ENCODE measurements at regions not wholly inside any gene's neighbourhood (a gene's known extent, or its start where the extent isn't known, plus 50 kb on each side); places are given as distances from the start of the nearest gene placed in this dataset.

DNA sequence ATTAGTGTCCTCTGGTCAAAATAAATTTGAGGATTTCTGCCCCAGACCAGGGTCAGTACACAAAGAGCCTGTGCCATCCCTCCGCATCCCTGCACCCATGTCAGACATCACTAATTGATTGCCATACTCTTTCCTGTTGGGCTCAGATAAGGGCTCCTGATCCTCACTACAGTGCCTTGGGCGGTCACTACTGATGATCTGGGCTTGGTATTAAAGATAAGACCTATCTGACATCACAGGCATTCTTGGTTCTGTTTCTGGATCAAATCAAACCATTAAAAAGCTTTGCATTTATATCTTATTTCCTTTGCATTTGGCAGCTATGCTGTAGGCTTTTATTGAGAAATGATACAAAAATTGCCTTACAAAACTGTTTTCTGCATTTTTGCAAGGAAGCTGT lies 103.5 kb upstream of the TENM4 start:
- ChIA-PET POLR2A (no interaction called here), CTCF (no interaction called here)
- Mint-ChIP-seq H3K27ac (no peak overlapping the region), H3K27me3 (peaks cover 0 to 5% of the 10 kb centered on the region in 2 donors), H3K9me3 (peaks cover 2 to 9% (median 3%) of the 10 kb centered on the region in 3 donors), H3K4me3 (no peak overlapping the region), H3K36me3 (no peaks in the 10 kb centered on the region), H3K4me1 (no peaks in the 10 kb centered on the region)
- no peak for DNase-seq
- no peaks in the 10 kb centered on the region for H3K9me3 ChIP-seq
- H3K4me3 ChIP-seq (ENCODE audit: control insufficient read depth in 1 of 2, extremely low read depth in 1 of 2, low read length in 1 of 2): no peak overlapping the region
- no peak for ATAC-seq (replicated peaks in 1 of 4)
- H3K36me3 ChIP-seq (ENCODE audit: control insufficient read depth in 2 of 2, extremely low read depth in 1 of 2, insufficient read depth in 1 of 2, low read length in 1 of 2): no peaks in the 10 kb centered on the region
- 80% methylated on average over 1 of the region's 2 CpGs for WGBS (ENCODE audit: insufficient coverage)
- no peaks in the 10 kb centered on the region for H3K4me1 ChIP-seq (ENCODE audit: control insufficient read depth in 1 of 2, extremely low read depth in 1 of 2, insufficient read depth in 2 of 2, low read length in 2 of 2)
- no peak overlapping the region for H3K27ac ChIP-seq (ENCODE audit: low read length)
- H3K27me3 ChIP-seq (replicated peaks in 1 of 2; ENCODE audit: control insufficient read depth in 2 of 2, extremely low read depth in 1 of 2, insufficient read depth in 2 of 2, low read length in 1 of 2): no peaks in the 10 kb centered on the region

DNA sequence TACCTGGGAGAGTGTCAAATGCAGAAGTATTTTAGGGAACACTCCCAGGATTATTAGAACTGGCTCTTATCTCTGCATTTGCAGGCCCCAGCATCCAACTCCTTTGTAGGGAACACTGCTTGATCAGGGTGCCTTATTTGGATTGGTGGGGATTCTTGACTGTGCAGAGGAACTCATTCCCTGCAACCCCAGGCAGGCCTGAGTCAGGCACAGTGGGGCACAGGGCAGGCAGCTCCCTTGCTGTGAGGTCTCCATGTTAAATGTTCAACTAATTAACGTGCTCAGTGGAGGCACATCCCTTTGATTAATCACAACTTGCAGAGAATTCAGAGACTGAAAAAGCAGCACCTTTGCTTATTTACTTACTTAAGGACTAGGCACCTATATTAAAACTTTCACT lies 102.3 kb upstream of the TENM4 start:
- POLR2A ChIA-PET: no interaction called here
- no peaks in the 10 kb centered on the region for H3K36me3 ChIP-seq (ENCODE audit: control insufficient read depth in 2 of 2, extremely low read depth in 1 of 2, insufficient read depth in 1 of 2, low read length in 1 of 2)
- DNase-seq (no peak), ATAC-seq (replicated peaks in 1 of 4) (no peak)
- H3K27ac ChIP-seq (ENCODE audit: low read length): no peak overlapping the region
- H3K4me1 Mint-ChIP-seq: no peaks in the 10 kb centered on the region
- H3K4me3 ChIP-seq (ENCODE audit: control insufficient read depth in 1 of 2, extremely low read depth in 1 of 2, low read length in 1 of 2): no peak overlapping the region
- H3K27ac Mint-ChIP-seq: no peak overlapping the region
- H3K4me3 Mint-ChIP-seq: no peak overlapping the region
- H3K4me1 ChIP-seq (ENCODE audit: control insufficient read depth in 1 of 2, extremely low read depth in 1 of 2, insufficient read depth in 2 of 2, low read length in 2 of 2): no peaks in the 10 kb centered on the region
- H3K9me3 ChIP-seq: no peaks in the 10 kb centered on the region
- CTCF ChIA-PET: no interaction called here
- no CpG with 5 or more reads among the region's 1 CpG for WGBS (ENCODE audit: insufficient coverage)
- peaks cover 0 to 5% of the 10 kb centered on the region in 2 donors for H3K27me3 Mint-ChIP-seq
- no peaks in the 10 kb centered on the region for H3K27me3 ChIP-seq (replicated peaks in 1 of 2; ENCODE audit: control insufficient read depth in 2 of 2, extremely low read depth in 1 of 2, insufficient read depth in 2 of 2, low read length in 1 of 2)
- peaks cover 3 to 9% (median 6%) of the 10 kb centered on the region in 3 donors for H3K9me3 Mint-ChIP-seq
- no peaks in the 10 kb centered on the region for H3K36me3 Mint-ChIP-seq

DNA sequence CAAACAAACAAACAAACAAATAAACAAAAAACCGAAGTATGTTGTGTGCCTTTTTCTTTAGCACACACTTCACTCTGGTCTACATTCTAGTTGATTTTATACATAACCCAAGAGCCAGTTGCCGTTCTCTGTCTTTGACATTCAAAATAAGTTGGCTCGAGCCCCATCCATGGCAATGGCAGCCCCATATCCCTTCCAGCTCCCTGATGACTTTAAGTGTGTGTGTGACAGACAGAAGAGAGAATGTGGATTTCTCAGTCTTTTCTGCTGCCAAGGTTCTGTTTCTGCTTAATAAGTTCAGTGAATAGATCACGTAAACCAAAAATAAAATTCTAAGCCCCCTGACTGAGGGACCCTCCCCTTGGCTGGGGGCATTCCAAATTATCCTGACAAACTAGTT lies 100.6 kb upstream of the TENM4 start:
- no peaks in the 10 kb centered on the region for H3K27me3 ChIP-seq (replicated peaks in 1 of 2; ENCODE audit: control insufficient read depth in 2 of 2, extremely low read depth in 1 of 2, insufficient read depth in 2 of 2, low read length in 1 of 2)
- ChIA-PET CTCF (no interaction called here), POLR2A (no interaction called here)
- H3K4me1 Mint-ChIP-seq: no peaks in the 10 kb centered on the region
- peaks cover 3 to 13% (median 3%) of the 10 kb centered on the region in 3 donors for H3K9me3 Mint-ChIP-seq
- no peak overlapping the region for H3K4me3 Mint-ChIP-seq
- no CpG with 5 or more reads among the region's 4 CpGs for WGBS (ENCODE audit: insufficient coverage)
- H3K4me1 ChIP-seq (ENCODE audit: control insufficient read depth in 1 of 2, extremely low read depth in 1 of 2, insufficient read depth in 2 of 2, low read length in 2 of 2): no peaks in the 10 kb centered on the region
- no peak overlapping the region for H3K27ac ChIP-seq (ENCODE audit: low read length)
- no peaks in the 10 kb centered on the region for H3K36me3 Mint-ChIP-seq
- no peak overlapping the region for H3K27ac Mint-ChIP-seq
- DNase-seq: no peak
- H3K9me3 ChIP-seq: no peaks in the 10 kb centered on the region
- no peak overlapping the region for H3K4me3 ChIP-seq (ENCODE audit: control insufficient read depth in 1 of 2, extremely low read depth in 1 of 2, low read length in 1 of 2)
- H3K36me3 ChIP-seq (ENCODE audit: control insufficient read depth in 2 of 2, extremely low read depth in 1 of 2, insufficient read depth in 1 of 2, low read length in 1 of 2): no peaks in the 10 kb centered on the region
- no peak for ATAC-seq (replicated peaks in 1 of 4)
- peaks cover 0 to 5% of the 10 kb centered on the region in 2 donors for H3K27me3 Mint-ChIP-seq

DNA sequence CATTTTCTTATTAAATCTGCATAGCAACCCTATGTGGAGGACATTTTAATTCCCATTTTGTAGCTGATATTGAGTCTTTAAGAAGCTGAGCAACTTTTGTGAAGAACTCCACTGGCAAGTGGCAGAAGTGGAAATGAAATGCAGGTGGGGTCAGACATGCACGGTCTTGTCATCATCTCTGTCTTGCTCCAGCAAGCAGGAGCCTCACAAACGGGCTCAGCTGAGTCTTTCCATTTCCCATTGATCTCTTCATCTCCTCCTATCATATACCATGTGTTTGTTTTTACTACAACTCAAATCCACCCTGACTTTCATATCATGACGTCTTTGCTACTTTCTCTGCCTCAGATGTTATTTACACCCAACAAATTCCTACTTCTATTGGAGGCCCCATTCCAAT lies 97.9 kb upstream of the TENM4 start:
- H3K4me1 Mint-ChIP-seq: no peaks in the 10 kb centered on the region
- Histone ChIP-seq H3K4me1 (ENCODE audit: control insufficient read depth in 1 of 2, extremely low read depth in 1 of 2, insufficient read depth in 2 of 2, low read length in 2 of 2) (no peaks in the 10 kb centered on the region), H3K27me3 (replicated peaks in 1 of 2; ENCODE audit: control insufficient read depth in 2 of 2, extremely low read depth in 1 of 2, insufficient read depth in 2 of 2, low read length in 1 of 2) (no peaks in the 10 kb centered on the region), H3K4me3 (ENCODE audit: control insufficient read depth in 1 of 2, extremely low read depth in 1 of 2, low read length in 1 of 2) (no peak overlapping the region), H3K36me3 (ENCODE audit: control insufficient read depth in 2 of 2, extremely low read depth in 1 of 2, insufficient read depth in 1 of 2, low read length in 1 of 2) (no peaks in the 10 kb centered on the region), H3K27ac (ENCODE audit: low read length) (no peak overlapping the region), H3K9me3 (no peaks in the 10 kb centered on the region)
- ChIA-PET POLR2A (no interaction called here), CTCF (no interaction called here)
- H3K27ac Mint-ChIP-seq: no peak overlapping the region
- DNase-seq (no peak), ATAC-seq (replicated peaks in 1 of 4) (no peak)
- no peaks in the 10 kb centered on the region for H3K36me3 Mint-ChIP-seq
- peaks cover 3 to 20% (median 3%) of the 10 kb centered on the region in 3 donors for H3K9me3 Mint-ChIP-seq
- 33% methylated on average over 2 of the region's 3 CpGs for WGBS (ENCODE audit: insufficient coverage)
- H3K4me3 Mint-ChIP-seq: no peak overlapping the region
- no peaks in the 10 kb centered on the region for H3K27me3 Mint-ChIP-seq

DNA sequence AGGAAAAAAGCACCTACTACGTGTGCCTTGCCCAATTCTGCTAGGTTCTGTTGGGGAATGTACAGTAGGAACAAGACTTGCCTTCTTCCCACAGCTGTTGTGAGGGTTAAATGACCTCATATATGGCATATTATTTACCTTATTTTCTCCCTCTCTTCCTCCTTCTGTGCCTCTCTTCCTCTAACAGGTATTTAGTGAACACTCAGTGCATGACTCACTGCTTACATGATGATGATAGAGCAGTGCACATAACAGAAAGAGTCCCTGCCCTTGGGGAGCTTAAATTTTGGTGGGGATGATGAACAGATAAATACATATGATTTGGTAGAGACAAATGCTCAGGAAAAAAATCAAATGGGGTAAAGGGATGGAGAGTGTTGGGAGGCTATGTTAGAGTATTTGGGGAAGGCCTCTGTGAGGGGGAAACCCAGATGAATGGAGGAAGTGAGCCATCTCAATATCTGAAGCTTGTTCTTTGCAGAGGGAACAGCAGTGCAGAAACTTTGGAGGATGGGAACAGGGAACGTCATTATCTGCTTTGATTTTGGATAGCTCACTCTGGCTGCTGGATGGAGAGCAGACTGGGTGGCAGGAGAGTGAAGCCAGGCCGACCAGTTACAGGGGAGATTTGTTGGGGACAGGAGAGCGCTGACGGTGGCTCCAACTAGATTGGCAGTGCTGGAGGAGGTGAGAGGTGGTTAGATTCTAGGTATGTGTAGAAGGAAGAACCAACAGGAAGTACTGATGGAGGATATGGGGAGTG lies 95.5 kb upstream of the TENM4 start:
- H3K27ac Mint-ChIP-seq: no peak overlapping the region
- Histone ChIP-seq H3K9me3 (no peaks in the 10 kb centered on the region), H3K4me1 (ENCODE audit: control insufficient read depth in 1 of 2, extremely low read depth in 1 of 2, insufficient read depth in 2 of 2, low read length in 2 of 2) (no peaks in the 10 kb centered on the region), H3K4me3 (ENCODE audit: control insufficient read depth in 1 of 2, extremely low read depth in 1 of 2, low read length in 1 of 2) (no peak overlapping the region), H3K27ac (ENCODE audit: low read length) (no peak overlapping the region), H3K27me3 (replicated peaks in 1 of 2; ENCODE audit: control insufficient read depth in 2 of 2, extremely low read depth in 1 of 2, insufficient read depth in 2 of 2, low read length in 1 of 2) (no peaks in the 10 kb centered on the region), H3K36me3 (ENCODE audit: control insufficient read depth in 2 of 2, extremely low read depth in 1 of 2, insufficient read depth in 1 of 2, low read length in 1 of 2) (no peaks in the 10 kb centered on the region)
- CTCF ChIA-PET: interaction anchor here in 1 of 2 donors (0.5 kb wide), 1 partner anchor 1052 kb away, joined by 3 read pairs; no protein-coding TSS in a partner anchor
- H3K36me3 Mint-ChIP-seq: no peaks in the 10 kb centered on the region
- 59% methylated on average over 4 of the region's 5 CpGs for WGBS (ENCODE audit: insufficient coverage)
- H3K4me3 Mint-ChIP-seq: no peak overlapping the region
- DNase-seq (no peak), ATAC-seq (replicated peaks in 1 of 4) (no peak)
- POLR2A ChIA-PET: no interaction called here
- no peaks in the 10 kb centered on the region for H3K4me1 Mint-ChIP-seq
- no peaks in the 10 kb centered on the region for H3K27me3 Mint-ChIP-seq
- peaks cover 3 to 16% (median 3%) of the 10 kb centered on the region in 3 donors for H3K9me3 Mint-ChIP-seq

DNA sequence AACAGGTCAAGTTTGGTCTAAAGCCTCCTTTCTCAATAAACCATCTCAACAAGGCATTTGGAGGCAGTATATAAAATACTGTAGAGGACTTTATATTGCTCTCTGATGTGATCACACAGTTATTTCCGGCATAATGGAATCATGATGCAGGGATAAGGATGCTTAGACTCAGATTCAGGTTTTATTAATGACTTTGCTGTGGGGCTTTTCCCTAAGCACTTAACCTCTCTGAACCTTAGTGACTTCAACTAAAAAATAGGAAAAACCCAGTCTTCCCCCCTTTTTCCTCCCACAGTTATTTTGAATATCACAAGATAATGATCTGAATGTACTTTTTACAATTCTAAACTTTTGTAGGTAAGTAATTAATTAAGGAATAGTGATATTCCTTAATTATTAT lies 94.8 kb upstream of the TENM4 start:
- ChIA-PET CTCF (no interaction called here), POLR2A (no interaction called here)
- ATAC-seq (replicated peaks in 1 of 4) (no peak), DNase-seq (no peak)
- Histone ChIP-seq H3K4me3 (ENCODE audit: control insufficient read depth in 1 of 2, extremely low read depth in 1 of 2, low read length in 1 of 2) (no peak overlapping the region), H3K36me3 (ENCODE audit: control insufficient read depth in 2 of 2, extremely low read depth in 1 of 2, insufficient read depth in 1 of 2, low read length in 1 of 2) (no peaks in the 10 kb centered on the region), H3K27me3 (replicated peaks in 1 of 2; ENCODE audit: control insufficient read depth in 2 of 2, extremely low read depth in 1 of 2, insufficient read depth in 2 of 2, low read length in 1 of 2) (no peaks in the 10 kb centered on the region), H3K9me3 (no peaks in the 10 kb centered on the region), H3K27ac (ENCODE audit: low read length) (no peak overlapping the region), H3K4me1 (ENCODE audit: control insufficient read depth in 1 of 2, extremely low read depth in 1 of 2, insufficient read depth in 2 of 2, low read length in 2 of 2) (no peaks in the 10 kb centered on the region)
- no peaks in the 10 kb centered on the region for H3K36me3 Mint-ChIP-seq
- H3K4me1 Mint-ChIP-seq: no peaks in the 10 kb centered on the region
- H3K9me3 Mint-ChIP-seq: peaks cover 3 to 16% (median 3%) of the 10 kb centered on the region in 3 donors
- no CpG with 5 or more reads among the region's 1 CpG for whole genome bisulfite sequencing (ENCODE audit: insufficient coverage)
- H3K4me3 Mint-ChIP-seq: no peak overlapping the region
- H3K27ac Mint-ChIP-seq: no peak overlapping the region
- no peaks in the 10 kb centered on the region for H3K27me3 Mint-ChIP-seq

DNA sequence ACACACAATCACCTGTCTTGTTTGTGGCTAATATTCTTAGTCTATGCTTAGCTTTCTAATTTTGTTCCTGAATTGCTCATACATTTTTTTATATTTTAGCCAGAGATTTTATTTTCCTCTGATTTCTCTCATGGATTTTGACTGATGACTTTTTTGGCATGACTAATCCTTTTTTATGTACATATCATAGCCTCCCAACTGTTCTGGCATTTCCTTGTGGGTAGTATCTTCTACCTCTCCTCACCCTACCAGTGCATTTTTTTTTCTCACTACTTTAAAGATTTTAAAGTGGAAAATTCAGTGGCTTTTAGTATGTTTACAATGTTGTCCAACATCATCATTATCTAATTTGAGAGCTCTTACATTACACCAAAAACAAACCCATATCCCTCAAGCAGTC lies 84.4 kb upstream of the TENM4 start:
- CTCF ChIA-PET: no interaction called here
- Mint-ChIP-seq H3K4me3 (no peak overlapping the region), H3K4me1 (no peaks in the 10 kb centered on the region), H3K9me3 (peaks cover 10 to 18% (median 15%) of the 10 kb centered on the region in 3 donors), H3K27me3 (no peaks in the 10 kb centered on the region), H3K36me3 (no peaks in the 10 kb centered on the region), H3K27ac (no peak overlapping the region)
- H3K4me1 ChIP-seq (ENCODE audit: control insufficient read depth in 1 of 2, extremely low read depth in 1 of 2, insufficient read depth in 2 of 2, low read length in 2 of 2): no peaks in the 10 kb centered on the region
- H3K36me3 ChIP-seq (ENCODE audit: control insufficient read depth in 2 of 2, extremely low read depth in 1 of 2, insufficient read depth in 1 of 2, low read length in 1 of 2): no peaks in the 10 kb centered on the region
- H3K9me3 ChIP-seq: no peaks in the 10 kb centered on the region
- no peak overlapping the region for H3K27ac ChIP-seq (ENCODE audit: low read length)
- DNase-seq: no peak
- no peak for ATAC-seq (replicated peaks in 1 of 4)
- POLR2A ChIA-PET: no interaction called here
- no peak overlapping the region for H3K4me3 ChIP-seq (ENCODE audit: control insufficient read depth in 1 of 2, extremely low read depth in 1 of 2, low read length in 1 of 2)
- no peaks in the 10 kb centered on the region for H3K27me3 ChIP-seq (replicated peaks in 1 of 2; ENCODE audit: control insufficient read depth in 2 of 2, extremely low read depth in 1 of 2, insufficient read depth in 2 of 2, low read length in 1 of 2)
